OCI-LY1 (cell line): ENCODE measurements at regions not wholly inside any gene's neighbourhood (a gene's known extent, or its start where the extent isn't known, plus 50 kb on each side); places are given as distances from the start of the nearest gene placed in this dataset.

Experiments
- H2AFZ ChIP-seq: fragments of 200-600 bp; sonication (generic), shearing (Covaris generic); 2 replicates; pipeline ENCODE4 v1.6.0; 2014; ENCODE audit warnings: antibody characterized with exemption, mild to moderate bottlenecking, low read length
- H3F3A ChIP-seq: fragments of 200-600 bp; sonication (generic), shearing (Covaris generic); 2 replicates; pipeline ENCODE4 v1.6.0; 2014; ENCODE audit warnings: mild to moderate bottlenecking, antibody characterized with exemption, low read length, moderate library complexity; ENCODE audit not compliant: insufficient read depth
- H3K27ac ChIP-seq: fragments of 200-600 bp; sonication (generic); 2 replicates; pipeline ENCODE4 v1.5.1; 2014; ENCODE audit warnings: low read length, mixed run types, mild to moderate bottlenecking, low read depth; ENCODE audit not compliant: poor library complexity, severe bottlenecking
- H3K27me3 ChIP-seq: fragments of 200-600 bp; sonication (generic); 2 replicates; pipeline ENCODE4 v1.6.0; 2014; ENCODE audit warnings: antibody characterized with exemption, mild to moderate bottlenecking, low read length, moderate library complexity; ENCODE audit not compliant: insufficient read depth
- H3K36me3 ChIP-seq: fragments of 200-600 bp; sonication (generic); 2 replicates; pipeline ENCODE4 v1.6.1; 2014; ENCODE audit warnings: mild to moderate bottlenecking, antibody characterized with exemption, low read length, moderate library complexity, mixed read lengths; ENCODE audit not compliant: insufficient read depth
- H3K4me1 ChIP-seq: fragments of 200-600 bp; sonication (generic); 2 replicates; pipeline ENCODE4 v1.5.1; 2014; ENCODE audit warnings: mild to moderate bottlenecking, low read length, moderate library complexity; ENCODE audit not compliant: insufficient read depth, severe bottlenecking
- H3K4me2 ChIP-seq: fragments of 200-600 bp; sonication (generic), shearing (Covaris generic); 2 replicates; pipeline ENCODE4 v1.6.1; 2014; ENCODE audit warnings: low read length
- H3K4me3 ChIP-seq: fragments of 200-600 bp; sonication (generic); 2 replicates; pipeline ENCODE4 v1.5.1; 2014; ENCODE audit warnings: low read length, low read depth, mild to moderate bottlenecking, mixed read lengths; ENCODE audit not compliant: poor library complexity, severe bottlenecking
- H3K79me2 ChIP-seq: fragments of 200-600 bp; shearing (Covaris generic); 2 replicates; pipeline ENCODE4 v1.6.1; 2016; ENCODE audit warnings: mixed run types, low read length, mixed read lengths; ENCODE audit not compliant: insufficient read depth
- H3K9ac ChIP-seq: fragments of 200-600 bp; sonication (generic), shearing (Covaris generic); 2 replicates; pipeline ENCODE4 v1.6.1; 2014; ENCODE audit warnings: mild to moderate bottlenecking, low read length, mixed read lengths
- H3K9me2 ChIP-seq: fragments of 200-600 bp; sonication (generic), shearing (Covaris generic); 2 replicates; pipeline ENCODE4 v1.6.1; 2014; ENCODE audit warnings: low read depth, mild to moderate bottlenecking, low read length, mixed read lengths
- H3K9me3 ChIP-seq: fragments of 200-600 bp; shearing (Covaris generic); 2 replicates; pipeline ENCODE4 v1.6.1; 2014; ENCODE audit warnings: low read length, mixed read lengths
- H4K20me1 ChIP-seq: fragments of 200-600 bp; sonication (generic), shearing (Covaris generic); 2 replicates; pipeline ENCODE4 v1.6.0; 2016; ENCODE audit warnings: mild to moderate bottlenecking, low read length; ENCODE audit not compliant: insufficient read depth
- EZH2 ChIP-seq: fragments of 200-600 bp; sonication (generic), shearing (Covaris generic); IDR thresholded peaks from 2 replicates; pipeline ENCODE4 v1.8.0; 2017; ENCODE audit warnings: borderline replicate concordance, mixed run types, mild to moderate bottlenecking, antibody characterized with exemption, low read length, moderate library complexity, mixed read lengths
- TF ChIP-seq, protein P1 (sequence below): fragments of 200-600 bp; sonication (generic), shearing (Covaris generic); IDR thresholded peaks from 2 replicates; pipeline ENCODE4 v1.5.1; 2017; ENCODE audit warnings: mild to moderate bottlenecking, antibody characterized with exemption, low read length, moderate library complexity, mixed read lengths

GRCh38 chr13:27673911-27674310, 52.2 kb downstream of the POLR1D start:
- Histone ChIP-seq H3K27ac (no peak overlapping the region), H3K9me3 (no peaks in the 10 kb centered on the region)

GRCh38 chr13:27678306-27679040, 56.8 kb downstream of the POLR1D start:
- H4K20me1 ChIP-seq, result no peaks in the 10 kb centered on the region
- H3K9me2 ChIP-seq, result no peaks in the 10 kb centered on the region
- H3K9ac ChIP-seq, result no peak overlapping the region
- no peaks in the 10 kb centered on the region for H3K79me2 ChIP-seq
- H3K27me3 ChIP-seq, result no peaks in the 10 kb centered on the region
- H3F3A ChIP-seq, result no peaks in the 10 kb centered on the region
- H3K4me1 ChIP-seq, result no peaks in the 10 kb centered on the region
- no peak overlapping the region for H3K27ac ChIP-seq
- H3K4me2 ChIP-seq, result no peak overlapping the region
- TF ChIP-seq EZH2, result no peak
- TF ChIP-seq, protein P1, sequence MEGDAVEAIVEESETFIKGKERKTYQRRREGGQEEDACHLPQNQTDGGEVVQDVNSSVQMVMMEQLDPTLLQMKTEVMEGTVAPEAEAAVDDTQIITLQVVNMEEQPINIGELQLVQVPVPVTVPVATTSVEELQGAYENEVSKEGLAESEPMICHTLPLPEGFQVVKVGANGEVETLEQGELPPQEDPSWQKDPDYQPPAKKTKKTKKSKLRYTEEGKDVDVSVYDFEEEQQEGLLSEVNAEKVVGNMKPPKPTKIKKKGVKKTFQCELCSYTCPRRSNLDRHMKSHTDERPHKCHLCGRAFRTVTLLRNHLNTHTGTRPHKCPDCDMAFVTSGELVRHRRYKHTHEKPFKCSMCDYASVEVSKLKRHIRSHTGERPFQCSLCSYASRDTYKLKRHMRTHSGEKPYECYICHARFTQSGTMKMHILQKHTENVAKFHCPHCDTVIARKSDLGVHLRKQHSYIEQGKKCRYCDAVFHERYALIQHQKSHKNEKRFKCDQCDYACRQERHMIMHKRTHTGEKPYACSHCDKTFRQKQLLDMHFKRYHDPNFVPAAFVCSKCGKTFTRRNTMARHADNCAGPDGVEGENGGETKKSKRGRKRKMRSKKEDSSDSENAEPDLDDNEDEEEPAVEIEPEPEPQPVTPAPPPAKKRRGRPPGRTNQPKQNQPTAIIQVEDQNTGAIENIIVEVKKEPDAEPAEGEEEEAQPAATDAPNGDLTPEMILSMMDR, result no peak
- no peak overlapping the region for H2AFZ ChIP-seq
- H3K36me3 ChIP-seq, result no peaks in the 10 kb centered on the region
- H3K9me3 ChIP-seq, result no peaks in the 10 kb centered on the region
- no peak overlapping the region for H3K4me3 ChIP-seq

More at GRCh38 chr13:27673911-27674310, 52.2 kb downstream of the POLR1D start:
- H3K36me3 ChIP-seq, result no peaks in the 10 kb centered on the region
- H3K9ac ChIP-seq, result no peak overlapping the region
- no peaks in the 10 kb centered on the region for H4K20me1 ChIP-seq
- H3K9me2 ChIP-seq, result no peaks in the 10 kb centered on the region
- H3K4me1 ChIP-seq, result no peaks in the 10 kb centered on the region
- no peaks in the 10 kb centered on the region for H3K27me3 ChIP-seq
- TF ChIP-seq, protein P1, result no peak
- TF ChIP-seq EZH2, result no peak
- H3K79me2 ChIP-seq, result no peaks in the 10 kb centered on the region
- no peak overlapping the region for H3K4me3 ChIP-seq
- no peak overlapping the region for H3K4me2 ChIP-seq
- no peak overlapping the region for H2AFZ ChIP-seq
- no peaks in the 10 kb centered on the region for H3F3A ChIP-seq

- no peak for TF ChIP-seq EZH2
- TF ChIP-seq, protein P1, result no peak
- H3K36me3 ChIP-seq, result no peaks in the 10 kb centered on the region
- no peaks in the 10 kb centered on the region for H3K27me3 ChIP-seq
- H3K4me1 ChIP-seq, result no peaks in the 10 kb centered on the region
- H3K9me3 ChIP-seq, result no peaks in the 10 kb centered on the region
- H2AFZ ChIP-seq, result no peak overlapping the region
- H3K9ac ChIP-seq, result no peak overlapping the region
- no peak overlapping the region for H3K4me2 ChIP-seq
- no peak overlapping the region for H3K27ac ChIP-seq
- no peak overlapping the region for H3K4me3 ChIP-seq
- no peaks in the 10 kb centered on the region for H3K9me2 ChIP-seq
- H4K20me1 ChIP-seq, result no peaks in the 10 kb centered on the region
- H3F3A ChIP-seq, result no peaks in the 10 kb centered on the region
- no peaks in the 10 kb centered on the region for H3K79me2 ChIP-seq
These were observed 57.7 kb downstream of the POLR1D start for GRCh38 chr13:27679396-27679795.
